MM.1S (cell line): ENCODE measurements at regions not wholly inside any gene's neighbourhood (a gene's known extent, or its start where the extent isn't known, plus 50 kb on each side); places are given as distances from the start of the nearest gene placed in this dataset.

Experiments used
- DNase-seq: peaks from one replicate; pipeline ENCODE4 v3.0.0-alpha.2; 2015
- H2AFZ ChIP-seq: fragments of 300-600 bp; sonication (generic); 2 replicates; pipeline ENCODE4 v1.6.0; 2016; ENCODE audit warnings: antibody characterized with exemption, low read length
- H3F3A ChIP-seq: fragments of 300-600 bp; sonication (generic); 2 replicates; pipeline ENCODE4 v1.6.1; 2016; ENCODE audit warnings: mild to moderate bottlenecking, antibody characterized with exemption, low read length, moderate library complexity, mixed read lengths; ENCODE audit not compliant: insufficient read depth
- H3K27ac ChIP-seq: fragments of 300-600 bp; sonication (generic); 2 replicates; pipeline ENCODE4 v1.5.1; 2016; ENCODE audit warnings: mild to moderate bottlenecking, low read length
- H3K27me3 ChIP-seq: fragments of 300-600 bp; sonication (generic); replicated peaks from 2 replicates; pipeline ENCODE4 v1.6.0; 2016; ENCODE audit warnings: low read length; ENCODE audit not compliant: insufficient read depth
- H3K36me3 ChIP-seq: fragments of 300-600 bp; sonication (generic); replicated peaks from 2 replicates; pipeline ENCODE4 v1.6.1; 2016; ENCODE audit warnings: mild to moderate bottlenecking, low read length, mixed read lengths; ENCODE audit not compliant: insufficient read depth
- H3K4me1 ChIP-seq: fragments of 300-600 bp; sonication (generic); 2 replicates; pipeline ENCODE4 v1.6.1; 2016; ENCODE audit warnings: low read length, mixed read lengths
- H3K4me2 ChIP-seq: fragments of 300-600 bp; sonication (generic); 2 replicates; pipeline ENCODE4 v1.6.0; 2016; ENCODE audit warnings: low read depth, low read length
- H3K4me3 ChIP-seq: fragments of 300-600 bp; sonication (generic); 2 replicates; pipeline ENCODE4 v1.5.1; 2016; ENCODE audit warnings: low read length, mixed read lengths
- H3K79me2 ChIP-seq: fragments of 300-600 bp; sonication (generic); 2 replicates; pipeline ENCODE4 v1.6.1; 2016; ENCODE audit warnings: mixed run types, low read length, mixed read lengths
- H3K9ac ChIP-seq: fragments of 300-600 bp; sonication (generic); 2 replicates; pipeline ENCODE4 v1.6.1; 2016; ENCODE audit warnings: low read length, mixed read lengths
- H3K9me2 ChIP-seq: fragments of 300-600 bp; sonication (generic); replicated peaks from 2 replicates; pipeline ENCODE4 v1.6.1; 2016; ENCODE audit warnings: mild to moderate bottlenecking, low read length, mixed read lengths; ENCODE audit not compliant: insufficient read depth
- H3K9me3 ChIP-seq: fragments of 300-600 bp; sonication (generic); replicated peaks from 2 replicates; pipeline ENCODE4 v1.6.1; 2016; ENCODE audit warnings: mild to moderate bottlenecking, low read length, mixed read lengths; ENCODE audit not compliant: insufficient read depth
- H4K20me1 ChIP-seq: fragments of 300-600 bp; sonication (generic); 2 replicates; pipeline ENCODE4 v1.6.1; 2016; ENCODE audit warnings: mild to moderate bottlenecking, low read length, moderate library complexity, mixed read lengths; ENCODE audit not compliant: insufficient read depth
- CTCF ChIP-seq: fragments of 300-600 bp; sonication (generic); IDR thresholded peaks from 2 replicates; pipeline ENCODE4 v1.5.1; 2016; ENCODE audit warnings: antibody characterized with exemption, low read length, mixed read lengths
- EZH2 ChIP-seq: fragments of 300-600 bp; sonication (generic); optimal IDR thresholded peaks from 2 replicates; pipeline ENCODE3; 2017; ENCODE audit warnings: low read depth, mild to moderate bottlenecking, antibody characterized with exemption, low read length, mixed read lengths
- EZH2phosphoT487 ChIP-seq: fragments of 300-600 bp; sonication (generic); IDR thresholded peaks from 2 replicates; pipeline ENCODE4 v1.6.1; 2018; ENCODE audit warnings: antibody characterized with exemption, low read length

DNA sequence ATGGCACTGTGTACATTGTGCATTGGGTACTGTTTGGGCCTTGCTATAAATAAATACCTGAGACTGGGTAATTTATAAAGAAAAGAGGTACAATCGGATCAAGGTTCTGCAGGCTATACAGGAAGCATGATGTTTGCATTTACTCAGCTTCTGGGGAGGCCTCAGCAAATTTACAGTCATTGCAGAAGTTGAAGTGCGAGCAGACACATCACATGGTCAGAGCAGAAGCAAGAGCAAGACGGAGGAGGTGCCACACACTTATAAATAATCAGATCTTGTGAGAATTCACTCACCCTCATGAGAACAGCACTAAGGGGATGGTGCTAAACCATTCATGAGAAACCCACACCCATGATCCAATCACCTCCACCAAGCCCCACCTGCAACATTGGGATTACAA is 505.0 kb downstream of the ARAP2 start:
- no peak overlapping the region for H2AFZ ChIP-seq
- H3K79me2 ChIP-seq, result no peaks in the 10 kb centered on the region
- no peaks in the 10 kb centered on the region for H3F3A ChIP-seq
- no peak for DNase-seq
- TF ChIP-seq CTCF (no peak), EZH2 (no peak), EZH2phosphoT487 (no peak)
- no peaks in the 10 kb centered on the region for H3K27me3 ChIP-seq
- no peaks in the 10 kb centered on the region for H3K9me2 ChIP-seq
- no peaks in the 10 kb centered on the region for H3K36me3 ChIP-seq
- H3K27ac ChIP-seq, result no peak overlapping the region
- H3K9ac ChIP-seq, result no peak overlapping the region
- H3K9me3 ChIP-seq, result no peaks in the 10 kb centered on the region
- H3K4me3 ChIP-seq, result no peak overlapping the region
- no peaks in the 10 kb centered on the region for H4K20me1 ChIP-seq
- H3K4me1 ChIP-seq, result no peaks in the 10 kb centered on the region
- H3K4me2 ChIP-seq, result no peak overlapping the region

GRCh38 chr4:35754047-35754446 is 490.3 kb downstream of the ARAP2 start:
- H3K27me3 ChIP-seq, result no peaks in the 10 kb centered on the region
- no peaks in the 10 kb centered on the region for H3K9me3 ChIP-seq
- H3K4me3 ChIP-seq, result no peak overlapping the region
- no peaks in the 10 kb centered on the region for H3K36me3 ChIP-seq
- H4K20me1 ChIP-seq, result no peaks in the 10 kb centered on the region
- no peaks in the 10 kb centered on the region for H3F3A ChIP-seq
- DNase-seq, result no peak
- H3K4me2 ChIP-seq, result no peak overlapping the region
- H2AFZ ChIP-seq, result no peak overlapping the region
- no peaks in the 10 kb centered on the region for H3K4me1 ChIP-seq
- H3K9ac ChIP-seq, result no peak overlapping the region
- H3K9me2 ChIP-seq, result no peaks in the 10 kb centered on the region
- TF ChIP-seq CTCF (no peak), EZH2 (no peak), EZH2phosphoT487 (no peak)
- no peaks in the 10 kb centered on the region for H3K79me2 ChIP-seq
- H3K27ac ChIP-seq, result no peak overlapping the region

GRCh38 chr4:35757836-35758235 is 486.5 kb downstream of the ARAP2 start:
- Histone ChIP-seq H3K27ac (no peak overlapping the region), H3K4me3 (no peak overlapping the region), H3K9ac (no peak overlapping the region), H3K27me3 (no peaks in the 10 kb centered on the region), H3K4me1 (no peaks in the 10 kb centered on the region), H3K9me3 (no peaks in the 10 kb centered on the region), H2AFZ (no peak overlapping the region), H4K20me1 (no peaks in the 10 kb centered on the region), H3K4me2 (no peak overlapping the region), H3K9me2 (no peaks in the 10 kb centered on the region), H3K79me2 (no peaks in the 10 kb centered on the region), H3K36me3 (no peaks in the 10 kb centered on the region), H3F3A (no peaks in the 10 kb centered on the region)
- no peak for DNase-seq
- TF ChIP-seq EZH2phosphoT487 (no peak), CTCF (no peak), EZH2 (no peak)
